ENCODE measurements at regions not wholly inside any gene's neighbourhood (a gene's known extent, or its start where the extent isn't known, plus 50 kb on each side); places are given as distances from the start of the nearest gene placed in this dataset.

- TF ChIP-seq CTCF (IDR thresholded peaks at IDR 0.05) (no peak), EZH2phosphoT487 (IDR thresholded peaks at IDR 0.05) (no peak), EZH2 (IDR thresholded peaks at IDR 0.05) (no peak)
Observed at GRCh38 chr2:201975434-201975833, 58.2 kb upstream of the FZD7 start.

Data from neural progenitor cell (in vitro differentiated cells).